ENCODE measurements at regions not wholly inside any gene's neighbourhood (a gene's known extent, or its start where the extent isn't known, plus 50 kb on each side); places are given as distances from the start of the nearest gene placed in this dataset.
"Not testable (repeated sequence)": the region's sequence is repeated elsewhere in the genome, so short reads cannot be mapped to it uniquely, and the experiment has no call there.

- DNase-seq (ENCODE audit: low spot score) = no peak
Observed at GRCh38 chrX:40853004-40853815, 117.9 kb upstream of the MED14 start.

DNA sequence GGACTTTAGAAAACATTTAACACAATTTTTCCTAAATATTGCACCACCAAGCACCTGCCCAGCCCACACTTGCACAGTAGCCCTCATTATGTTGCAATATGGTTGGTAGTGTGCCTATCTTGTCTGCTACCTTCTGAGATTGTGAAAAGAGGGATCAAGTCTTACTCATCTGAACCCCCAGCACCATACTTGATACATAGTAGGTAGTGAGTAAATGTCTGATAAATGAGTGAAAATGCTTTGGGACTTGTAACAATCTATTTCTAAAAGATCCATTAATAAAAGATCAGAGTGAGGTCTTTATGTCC is 118.4 kb upstream of the MED14 start:
- DNase-seq (ENCODE audit: low spot score) = no peak

DNA sequence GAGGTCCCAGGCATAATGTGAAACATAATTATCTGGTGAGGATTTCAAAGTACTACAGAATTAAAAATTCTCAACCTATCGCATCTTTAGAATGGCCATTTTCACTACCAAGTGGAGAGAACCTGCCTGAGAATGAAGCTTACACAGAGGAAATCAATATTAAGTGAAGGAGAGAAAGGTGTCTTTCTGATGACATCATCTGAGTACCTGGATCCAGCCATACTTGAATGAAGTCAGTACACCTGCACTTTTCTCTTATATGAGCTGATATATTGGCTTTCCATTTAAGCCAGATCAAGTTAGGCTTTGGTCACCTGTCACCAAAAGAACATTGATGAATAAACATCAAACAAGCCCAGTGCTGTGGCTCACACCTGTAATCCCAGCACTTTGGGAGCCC is 118.9 kb upstream of the MED14 start:
- DNase-seq (ENCODE audit: low spot score) = no peak

DNA sequence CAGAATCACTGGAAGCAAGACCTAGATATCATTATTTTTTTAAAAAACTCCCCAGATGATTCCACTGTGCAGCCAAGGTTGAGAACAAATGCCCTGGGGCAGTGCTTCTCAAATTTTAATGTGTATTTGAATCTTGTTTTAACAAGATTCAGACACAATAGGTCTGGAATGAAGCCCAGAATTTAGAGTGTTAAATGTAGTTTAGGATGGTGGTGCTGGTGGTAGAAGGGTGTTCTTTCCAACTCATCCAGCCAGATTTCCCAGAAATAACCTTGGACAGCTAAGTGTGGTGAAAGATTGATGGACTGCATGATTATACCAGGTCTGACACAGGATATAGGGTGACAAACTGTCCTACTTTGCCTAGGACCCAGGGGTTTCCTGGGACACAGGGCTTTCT is 120.1 kb upstream of the MED14 start:
- DNase-seq (ENCODE audit: low spot score) = no peak

DNA sequence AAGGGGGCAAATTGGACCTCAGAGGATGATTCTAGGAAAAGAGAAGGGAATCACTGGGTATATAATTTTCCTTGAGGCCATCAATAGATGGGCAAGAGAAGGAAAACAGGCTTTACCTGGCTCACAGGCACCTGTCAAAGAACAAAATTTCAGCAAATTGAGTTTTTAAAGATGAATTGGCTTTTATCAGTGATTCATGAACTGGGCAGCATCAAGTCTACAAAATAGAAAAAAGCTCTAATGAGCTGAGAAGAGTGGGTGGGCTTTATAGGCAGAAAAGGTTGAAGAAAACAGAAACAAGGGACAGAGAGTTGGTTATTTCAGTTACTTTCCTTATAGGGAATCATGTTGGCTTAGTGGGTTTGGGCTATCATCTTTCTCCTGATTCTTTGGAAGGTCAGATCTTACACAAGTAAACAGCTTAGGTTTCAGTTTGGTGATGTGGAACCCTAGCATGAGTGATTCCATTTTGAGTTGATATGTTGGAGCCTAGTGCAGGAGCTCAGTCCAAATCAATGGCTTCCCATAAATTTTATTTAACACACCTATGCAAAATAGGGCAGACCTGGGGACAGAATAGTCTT is 120.7 kb upstream of the MED14 start:
- no peak for DNase-seq (ENCODE audit: low spot score)

DNA sequence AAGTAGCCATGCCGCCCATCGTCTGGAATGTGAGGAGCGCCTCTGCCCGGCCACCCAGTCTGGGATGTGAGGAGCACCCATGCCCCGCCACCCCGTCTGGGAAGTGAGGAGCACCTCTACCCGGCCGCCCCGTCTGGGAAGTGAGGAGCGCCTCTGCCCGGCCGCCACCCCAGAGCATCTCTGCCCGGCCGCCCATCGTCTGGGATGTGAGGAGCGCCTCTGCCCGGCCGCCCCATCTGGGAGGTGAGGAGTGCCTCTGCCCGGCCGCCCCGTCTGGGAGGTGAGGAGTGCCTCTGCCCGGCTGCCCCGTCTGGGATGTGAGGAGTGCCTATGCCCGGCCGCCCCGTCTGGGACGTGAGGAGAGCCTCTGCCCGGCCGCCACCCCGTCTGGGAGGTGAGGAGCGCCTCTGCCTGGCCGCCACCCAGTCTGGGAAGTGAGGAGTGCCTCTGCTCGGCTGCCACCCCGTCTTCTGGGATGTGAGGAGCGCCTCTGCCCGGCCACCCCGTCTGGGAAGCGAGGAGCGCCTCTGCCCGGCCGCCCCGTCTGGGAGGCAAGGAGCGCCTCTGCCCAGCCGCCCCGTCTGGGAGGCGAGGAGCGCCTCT is 126.7 kb upstream of the MED14 start:
- DNase-seq (ENCODE audit: low spot score) = not testable (repeated sequence)

GRCh38 chrX:40863260-40863659 is 127.9 kb upstream of the MED14 start:
- not testable (repeated sequence) for DNase-seq (ENCODE audit: low spot score)

DNA sequence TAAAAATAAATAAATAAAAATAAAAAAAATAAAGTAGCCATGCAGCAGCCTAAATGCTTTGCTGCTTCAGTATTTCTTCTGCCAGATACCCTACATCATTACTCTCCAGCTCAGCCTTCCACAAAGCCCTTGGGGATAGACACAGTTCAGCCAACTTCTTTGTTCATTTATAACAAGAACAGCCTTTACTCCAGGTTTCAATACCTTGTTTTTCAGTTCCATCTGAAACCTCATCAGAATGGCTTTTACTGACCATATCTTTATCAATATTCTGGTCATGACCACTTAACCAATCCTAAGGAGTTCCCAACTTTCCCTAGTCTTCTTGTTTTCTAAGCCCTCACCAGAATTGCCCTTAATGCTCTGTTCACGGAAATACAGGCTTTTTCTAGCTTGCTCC is 128.3 kb upstream of the MED14 start:
- DNase-seq (ENCODE audit: low spot score) = no peak

- no peak for DNase-seq (ENCODE audit: low spot score)
Observed at GRCh38 chrX:40864972-40865371, 129.6 kb upstream of the MED14 start.

GRCh38 chrX:40866893-40867292 is 131.6 kb upstream of the MED14 start:
- DNase-seq (ENCODE audit: low spot score) = no peak

- no peak for DNase-seq (ENCODE audit: low spot score)
Observed at GRCh38 chrX:40867352-40867751, 132.0 kb upstream of the MED14 start.

GRCh38 chrX:40868868-40869267 is 133.5 kb upstream of the MED14 start:
- DNase-seq (ENCODE audit: low spot score) = no peak

- not testable (repeated sequence) for DNase-seq (ENCODE audit: low spot score)
Observed at GRCh38 chrX:40870982-40871381, 135.6 kb upstream of the MED14 start.

GRCh38 chrX:40871385-40872082 is 136.2 kb upstream of the MED14 start:
- no peak for DNase-seq (ENCODE audit: low spot score)

DNA sequence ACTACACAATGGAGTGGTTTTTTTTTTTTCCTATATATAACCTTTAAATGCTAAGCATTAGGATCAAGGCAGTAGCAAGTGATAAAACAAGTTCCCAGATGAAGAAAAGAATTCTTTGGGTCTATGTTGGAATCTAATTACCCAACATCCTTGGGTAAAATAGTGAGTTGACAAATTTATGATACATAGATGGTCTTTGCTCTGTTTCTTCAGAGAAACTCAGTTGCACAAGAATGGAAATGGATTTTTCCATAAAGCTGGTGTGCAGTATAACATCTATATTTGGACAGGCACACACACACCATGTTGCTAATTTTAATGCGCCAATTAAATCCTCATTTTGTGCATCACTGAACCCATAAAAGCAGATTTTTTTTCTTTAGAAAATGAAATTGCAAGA is 137.0 kb upstream of the MED14 start:
- DNase-seq (ENCODE audit: low spot score) = no peak

- DNase-seq (ENCODE audit: low spot score) = no peak
Observed at GRCh38 chrX:40875476-40875875, 140.1 kb upstream of the MED14 start.

DNA sequence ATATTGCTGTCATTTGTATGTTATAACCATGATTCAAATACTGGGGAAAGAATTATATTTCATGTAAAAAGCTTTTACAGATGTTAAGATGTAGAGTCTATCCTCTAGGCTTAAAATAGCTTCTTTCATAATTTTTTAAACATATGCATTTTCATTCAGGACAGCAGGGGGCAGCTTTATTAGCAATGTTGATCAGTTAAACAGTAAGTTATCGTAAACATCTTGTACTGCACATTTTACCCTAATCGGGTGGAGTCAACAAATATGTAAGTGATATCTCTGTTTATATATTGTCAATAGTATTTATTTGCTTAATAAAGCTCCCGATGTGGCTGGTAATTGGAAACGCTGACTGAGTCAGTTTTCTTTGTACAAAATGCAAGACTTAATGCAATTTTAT is 142.5 kb upstream of the MED14 start:
- peak; percentile 13 for DNase-seq (ENCODE audit: low spot score)

DNA sequence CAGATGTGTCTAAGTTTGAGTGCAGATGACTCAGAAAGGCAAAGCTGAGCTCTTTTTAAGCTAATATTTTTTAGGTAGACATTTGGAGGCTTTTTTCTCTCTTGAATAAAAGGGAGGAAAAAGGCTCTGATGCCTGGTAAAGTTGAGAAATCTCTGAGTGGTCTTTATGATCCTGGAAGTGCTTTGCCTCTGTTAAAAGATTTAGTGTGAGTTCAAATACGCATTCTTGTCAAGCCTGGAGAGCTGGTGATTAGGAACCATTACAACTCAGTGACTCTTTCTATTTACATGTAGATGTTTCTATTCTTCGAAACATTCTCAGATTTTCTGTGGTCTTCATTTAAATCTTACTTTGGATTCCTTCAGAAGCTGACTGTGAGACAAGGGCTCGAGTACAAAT is 143.4 kb upstream of the MED14 start:
- DNase-seq (ENCODE audit: low spot score) = no peak

- DNase-seq (ENCODE audit: low spot score) = not testable (repeated sequence)
Observed at GRCh38 chrX:40879172-40879571, 143.8 kb upstream of the MED14 start.

GRCh38 chrX:40880712-40881111 is 145.4 kb upstream of the MED14 start:
- DNase-seq (ENCODE audit: low spot score) = no peak

DNA sequence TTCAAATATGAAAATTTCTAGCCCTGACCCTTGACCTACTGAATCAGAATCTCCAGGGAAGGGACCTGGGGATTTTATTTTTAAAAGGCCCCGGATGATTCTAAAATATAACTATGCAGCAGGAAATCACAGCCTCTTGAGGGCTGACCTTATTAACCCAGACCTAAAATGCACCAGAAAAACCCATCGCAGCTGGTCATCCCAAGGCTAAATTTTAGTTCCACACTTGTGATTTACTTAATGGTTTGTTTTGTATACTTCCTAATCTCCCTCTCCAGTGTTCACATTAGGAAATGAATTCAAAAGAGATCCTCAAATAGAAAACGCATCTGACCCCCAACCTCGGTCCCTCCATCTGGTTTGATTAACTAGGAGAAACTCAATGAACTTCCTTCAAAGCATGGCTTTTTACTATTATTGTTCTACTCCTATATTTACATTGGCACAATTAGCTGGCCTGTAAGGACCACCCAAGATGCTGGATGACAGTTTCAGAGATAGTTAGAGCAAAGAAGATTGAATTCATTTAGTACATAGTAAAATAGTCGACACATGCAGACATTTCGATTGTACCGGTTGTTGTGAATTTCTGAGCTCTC is 147.8 kb upstream of the MED14 start:
- DNase-seq (ENCODE audit: low spot score) = no peak

DNA sequence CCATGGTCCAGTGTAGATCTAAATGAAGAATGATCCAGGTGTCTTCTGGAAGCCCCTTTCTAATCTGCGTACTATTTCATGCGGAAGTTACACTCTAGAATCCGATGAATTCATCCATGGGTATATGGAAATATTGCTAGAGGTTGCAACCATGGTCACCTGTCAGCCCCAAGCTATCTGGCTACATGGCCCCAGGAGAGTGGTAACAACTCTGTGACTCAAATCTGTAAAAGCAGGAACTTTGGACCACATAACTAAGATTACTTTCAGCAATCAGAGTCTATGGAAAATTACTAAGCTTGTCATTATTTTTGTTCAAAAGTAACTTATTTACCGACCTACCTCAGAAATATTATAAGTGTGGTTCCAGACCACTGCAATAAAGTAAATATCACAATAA is 150.6 kb upstream of the MED14 start:
- no peak for DNase-seq (ENCODE audit: low spot score)

DNA sequence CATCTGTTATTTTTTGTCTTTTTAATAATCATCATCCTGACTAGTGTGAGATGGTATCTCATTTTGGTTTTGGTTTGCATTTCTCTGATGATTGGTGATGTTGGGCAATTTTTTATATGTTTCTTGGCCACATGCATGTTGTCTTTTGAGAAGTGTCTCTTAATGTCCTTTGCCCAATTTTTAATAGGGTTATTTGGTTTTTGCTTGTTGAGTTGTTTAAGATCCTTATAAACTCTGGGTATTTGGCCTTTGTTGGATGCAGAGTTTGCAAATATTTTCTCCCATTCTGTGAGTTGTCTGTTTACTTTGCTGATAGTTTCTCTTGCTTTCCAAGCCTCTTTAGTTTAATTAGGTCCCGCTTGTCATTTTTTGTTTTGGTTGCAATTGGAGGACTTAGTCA is 152.1 kb upstream of the MED14 start:
- DNase-seq (ENCODE audit: low spot score) = no peak

Measured in Ammon's horn (tissue), 1 donor.